A673 (cell line): ENCODE measurements at regions not wholly inside any gene's neighbourhood (a gene's known extent, or its start where the extent isn't known, plus 50 kb on each side); places are given as distances from the start of the nearest gene placed in this dataset.

Experiments
- BruUV-seq: library from RNA; stranded (reverse); fragments of 400-500 nt; replicated peaks from 2 replicates; lab custom pipeline; 2021; lab: Mats Ljungman, UMichigan
- CTCF ChIA-PET: fragments of 300-600 bp; sonication (Branson Sonifier 250); formaldehyde crosslinking; loops from one replicate; lab custom pipeline; 2022; ENCODE audit warnings: antibody characterized with exemption; lab: Charles Lee
- POLR2A ChIA-PET: fragments of 300-600 bp; sonication (Branson Sonifier 250); formaldehyde crosslinking; loops from one replicate; lab custom pipeline; 2022; ENCODE audit warnings: antibody characterized with exemption; ENCODE audit not compliant: low non-redundant PET; lab: Charles Lee
- DNase-seq: peaks from one replicate; pipeline ENCODE4 v3.0.0-alpha.2; 2015; ENCODE audit warnings: low spot score
- H3K27ac ChIP-seq: fragments of 200-600 bp; sonication (generic); 2 replicates; pipeline ENCODE4 v1.5.1; 2016; ENCODE audit warnings: mixed run types, low read depth, mild to moderate bottlenecking, mixed read lengths, antibody characterized with exemption, low read length; ENCODE audit not compliant: poor library complexity, severe bottlenecking
- H3K27me3 ChIP-seq: fragments of 200-600 bp; sonication (generic); replicated peaks from 2 replicates; pipeline ENCODE4 v1.6.1; 2017; ENCODE audit warnings: mixed run types, low read depth, mild to moderate bottlenecking, mixed read lengths, antibody characterized with exemption, low read length; ENCODE audit not compliant: insufficient read depth, poor library complexity
- H3K36me3 ChIP-seq: fragments of 200-600 bp; sonication (generic); 2 replicates; pipeline ENCODE4 v1.6.1; 2016; ENCODE audit warnings: mixed run types, mild to moderate bottlenecking, mixed read lengths, antibody characterized with exemption, low read length; ENCODE audit not compliant: insufficient read depth, poor library complexity, severe bottlenecking
- H3K4me1 ChIP-seq: fragments of 200-600 bp; sonication (generic); 2 replicates; pipeline ENCODE4 v1.6.1; 2017; ENCODE audit warnings: mixed run types, mild to moderate bottlenecking, mixed read lengths, antibody characterized with exemption, low read length; ENCODE audit not compliant: insufficient read depth, poor library complexity, severe bottlenecking
- H3K4me3 ChIP-seq: fragments of 200-600 bp; sonication (generic); 2 replicates; pipeline ENCODE4 v1.5.1; 2016; ENCODE audit warnings: low read depth, mixed run types, mild to moderate bottlenecking, mixed read lengths, low read length; ENCODE audit not compliant: poor library complexity, severe bottlenecking
- H3K9me3 ChIP-seq: fragments of 200-600 bp; sonication (generic); 2 replicates; pipeline ENCODE4 v1.6.1; 2016; ENCODE audit warnings: mixed run types, low read depth, mild to moderate bottlenecking, mixed read lengths, antibody characterized with exemption, low read length; ENCODE audit not compliant: poor library complexity, severe bottlenecking
- CTCF ChIP-seq: fragments of 300-800, 200-600 bp; sonication (generic); conservative IDR thresholded peaks from 2 replicates; pipeline ENCODE4 v1.5.1; 2017; ENCODE audit warnings: low read depth, mild to moderate bottlenecking, antibody characterized with exemption, low read length, moderate library complexity, mixed read lengths
- EZH2 ChIP-seq: fragments of 200-600 bp; sonication (generic); IDR thresholded peaks from 2 replicates; pipeline ENCODE4 v1.6.1; 2017; ENCODE audit warnings: borderline replicate concordance, low read depth, mild to moderate bottlenecking, mixed read lengths, antibody characterized with exemption, low read length; ENCODE audit not compliant: poor library complexity, severe bottlenecking
- intact Hi-C: fragments of 100-400 bp; cut with micrococcal nuclease; formaldehyde crosslinking; loops from one replicate; pipeline ENCODE4 v1.10.0; 2022; ENCODE audit not compliant: unreplicated experiment

- Histone ChIP-seq H3K9me3 (no peaks in the 10 kb centered on the region), H3K4me1 (peaks cover 6% of the 10 kb centered on the region), H3K4me3 (no peak overlapping the region), H3K36me3 (no peaks in the 10 kb centered on the region), H3K27ac (no peak overlapping the region), H3K27me3 (no peaks in the 10 kb centered on the region)
- DNase-seq: no peak
- BruUV-seq: no TSS peak
- TF ChIP-seq CTCF (no peak), EZH2 (no peak)
- POLR2A ChIA-PET: no interaction called here
- intact Hi-C loops: no loop called here
- CTCF ChIA-PET: no interaction called here
Observed at GRCh38 chr3:30181581-30181980, 424.8 kb upstream of the TGFBR2 start.

GRCh38 chr3:30183421-30183820 lies 423.0 kb upstream of the TGFBR2 start:
- Histone ChIP-seq H3K4me1 (peaks cover 6% of the 10 kb centered on the region), H3K27ac (no peak overlapping the region), H3K27me3 (no peaks in the 10 kb centered on the region), H3K4me3 (no peak overlapping the region), H3K36me3 (no peaks in the 10 kb centered on the region), H3K9me3 (no peaks in the 10 kb centered on the region)
- POLR2A ChIA-PET: no interaction called here
- no peak for DNase-seq
- TF ChIP-seq EZH2 (no peak), CTCF (no peak)
- intact Hi-C loops: no loop called here
- BruUV-seq: no TSS peak
- CTCF ChIA-PET: no interaction called here

- Histone ChIP-seq H3K4me3 (no peak overlapping the region), H3K9me3 (no peaks in the 10 kb centered on the region), H3K27ac (no peak overlapping the region), H3K36me3 (no peaks in the 10 kb centered on the region), H3K4me1 (peaks cover 6% of the 10 kb centered on the region), H3K27me3 (no peaks in the 10 kb centered on the region)
- BruUV-seq: no TSS peak
- intact Hi-C loops: no loop called here
- POLR2A ChIA-PET: no interaction called here
- no peak for DNase-seq
- CTCF ChIA-PET: no interaction called here
- no peak for TF ChIP-seq EZH2
- TF ChIP-seq CTCF: no peak
Observed at GRCh38 chr3:30184091-30184810, 422.1 kb upstream of the TGFBR2 start.
